ENCODE measurements at regions not wholly inside any gene's neighbourhood (a gene's known extent, or its start where the extent isn't known, plus 50 kb on each side); places are given as distances from the start of the nearest gene placed in this dataset.

DNA sequence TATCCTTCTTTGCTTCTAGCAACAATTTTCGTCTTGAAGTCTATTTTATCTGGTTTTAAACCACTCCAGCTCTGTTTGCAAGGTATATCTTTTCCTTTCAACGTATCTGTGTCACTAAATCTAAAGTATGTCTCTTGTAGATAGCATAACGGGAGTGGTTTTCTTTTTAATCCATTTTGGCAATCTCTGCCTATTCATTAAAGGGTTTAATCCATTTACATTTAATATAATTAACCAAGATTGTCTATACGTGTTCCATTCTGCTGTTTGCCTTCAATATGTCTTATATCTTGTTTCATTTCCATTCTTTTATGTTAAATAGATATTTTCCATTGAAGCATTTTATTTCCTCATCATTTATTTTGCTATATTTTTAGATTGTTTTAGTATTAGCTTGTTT is 587.9 kb downstream of the C6orf118 start:
- in situ Hi-C loops (cut with MboI): no loop called here
- BruUV-seq (replicated peaks): no TSS peak
- ChIA-PET CTCF (ENCODE audit: low intra/inter-chr PET ratio) (no interaction called here), POLR2A (no interaction called here)
- FAIRE-seq: no peak
- Histone ChIP-seq H2AFZ (ENCODE audit: low read depth, low read length) (no peak overlapping the region), H3K9me3 (replicated peaks; ENCODE audit: control insufficient read depth, insufficient read depth, low read depth, low read length) (no peaks in the 10 kb centered on the region), H3K36me3 (ENCODE audit: control insufficient read depth, insufficient read depth, low read length) (no peaks in the 10 kb centered on the region), H3K79me2 (ENCODE audit: control insufficient read depth, insufficient read depth, low read length) (no peaks in the 10 kb centered on the region), H3K9me1 (ENCODE audit: control insufficient read depth, insufficient read depth, low read length) (no peaks in the 10 kb centered on the region), H3K4me1 (replicated peaks in 1 of 2; ENCODE audit: control insufficient read depth in 2 of 2, insufficient read depth in 2 of 2, low read length in 2 of 2) (no peaks in the 10 kb centered on the region), H4K20me1 (replicated peaks; ENCODE audit: control insufficient read depth, insufficient read depth, low read length) (no peaks in the 10 kb centered on the region), H3K27ac (ENCODE audit: extremely low read depth, low read depth, low read length) (no peak overlapping the region), H3K4me2 (ENCODE audit: insufficient read depth, low read length) (no peak overlapping the region), H3K4me3 (no peak overlapping the region), H3K9ac (ENCODE audit: insufficient read depth in 1 of 2, low read depth in 2 of 2, low read length in 2 of 2) (no peak overlapping the region), H3K27me3 (ENCODE audit: control insufficient read depth in 2 of 2, insufficient read depth in 2 of 2, low read length in 2 of 2) (no peaks in the 10 kb centered on the region)
- TF ChIP-seq SRSF1 (IDR thresholded peaks at IDR 0.05; ENCODE audit: low read depth, low read length): no peak
- no peak for TF ChIP-seq ZNF561 (CRISPR knock-in tag; conservative IDR thresholded peaks at IDR 0.05)
- peak; percentile 73 for TF ChIP-seq ZNF507 (tag; conservative IDR thresholded peaks at IDR 0.05)
- WGBS (ENCODE audit: insufficient coverage, low coverage, missing lambda C conversion rate): 2% methylated on average over 4 of the region's 4 CpGs
- no peak for ATAC-seq
- DNase-seq (ENCODE audit: extremely low read depth in 1 of 4, low spot score in 3 of 4): no peak
- intact Hi-C loops (cut with micrococcal nuclease): no loop called here

DNA sequence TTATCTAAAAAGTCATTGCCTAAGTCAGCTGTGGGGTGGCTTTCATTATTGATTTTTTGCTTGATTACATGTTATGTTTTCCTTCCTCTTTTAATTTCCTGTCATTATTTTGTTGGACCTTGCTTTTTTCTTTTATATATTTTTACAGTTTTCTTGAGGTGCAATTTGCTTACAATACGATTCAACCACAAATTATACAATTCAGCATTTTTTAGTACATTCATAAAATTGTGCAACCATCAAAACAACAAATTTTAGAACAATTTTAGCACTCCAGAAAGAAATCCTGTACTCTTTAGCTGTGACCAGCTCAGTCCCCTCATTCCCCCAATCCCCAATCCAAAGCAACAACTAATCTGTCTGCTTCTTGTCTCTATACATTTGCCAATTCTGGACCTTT is 608.9 kb downstream of the C6orf118 start:
- Histone ChIP-seq H4K20me1 (replicated peaks; ENCODE audit: control insufficient read depth, insufficient read depth, low read length) (no peaks in the 10 kb centered on the region), H3K4me1 (replicated peaks in 1 of 2; ENCODE audit: control insufficient read depth in 2 of 2, insufficient read depth in 2 of 2, low read length in 2 of 2) (no peaks in the 10 kb centered on the region), H3K4me3 (no peak overlapping the region), H3K9me1 (ENCODE audit: control insufficient read depth, insufficient read depth, low read length) (no peaks in the 10 kb centered on the region), H3K79me2 (ENCODE audit: control insufficient read depth, insufficient read depth, low read length) (no peaks in the 10 kb centered on the region), H3K27ac (ENCODE audit: extremely low read depth, low read depth, low read length) (no peak overlapping the region), H3K9ac (ENCODE audit: insufficient read depth in 1 of 2, low read depth in 2 of 2, low read length in 2 of 2) (no peak overlapping the region), H3K9me3 (replicated peaks; ENCODE audit: control insufficient read depth, insufficient read depth, low read depth, low read length) (no peaks in the 10 kb centered on the region), H3K27me3 (ENCODE audit: control insufficient read depth in 2 of 2, insufficient read depth in 2 of 2, low read length in 2 of 2) (no peaks in the 10 kb centered on the region), H2AFZ (ENCODE audit: low read depth, low read length) (no peak overlapping the region), H3K36me3 (ENCODE audit: control insufficient read depth, insufficient read depth, low read length) (no peaks in the 10 kb centered on the region), H3K4me2 (ENCODE audit: insufficient read depth, low read length) (no peak overlapping the region)
- CTCF ChIA-PET (ENCODE audit: low intra/inter-chr PET ratio): no interaction called here
- BruUV-seq (replicated peaks): no TSS peak
- POLR2A ChIA-PET: no interaction called here
- ATAC-seq (no peak), DNase-seq (ENCODE audit: extremely low read depth in 1 of 4, low spot score in 3 of 4) (no peak), FAIRE-seq (no peak)
- intact Hi-C loops (cut with micrococcal nuclease): no loop called here
- in situ Hi-C loops (cut with MboI): no loop called here
- 0% methylated on average over 1 of the region's 1 CpG for WGBS (ENCODE audit: insufficient coverage, low coverage, missing lambda C conversion rate)
- TF ChIP-seq DPF2 (IDR thresholded peaks at IDR 0.05) (no peak), ZNF699 (CRISPR knock-in tag; IDR thresholded peaks at IDR 0.05; ENCODE audit: insufficient replicate concordance) (no peak), ZNF184 (CRISPR knock-in tag; IDR thresholded peaks at IDR 0.05) (no peak), RBM25 (IDR thresholded peaks at IDR 0.05; ENCODE audit: low read depth, low read length, severe bottlenecking) (no peak), ELF4 (CRISPR knock-in tag; IDR thresholded peaks at IDR 0.05) (no peak), ASH1L (IDR thresholded peaks at IDR 0.05; ENCODE audit: borderline replicate concordance, low read depth, partially characterized antibody) (no peak), C11orf30 (IDR thresholded peaks at IDR 0.05; ENCODE audit: low read depth) (peak; percentile 50; the same call in 1 of the 2 replicates), ZNF316 (IDR thresholded peaks at IDR 0.05) (peak; percentile 73)
- TF ChIP-seq, protein P1, sequence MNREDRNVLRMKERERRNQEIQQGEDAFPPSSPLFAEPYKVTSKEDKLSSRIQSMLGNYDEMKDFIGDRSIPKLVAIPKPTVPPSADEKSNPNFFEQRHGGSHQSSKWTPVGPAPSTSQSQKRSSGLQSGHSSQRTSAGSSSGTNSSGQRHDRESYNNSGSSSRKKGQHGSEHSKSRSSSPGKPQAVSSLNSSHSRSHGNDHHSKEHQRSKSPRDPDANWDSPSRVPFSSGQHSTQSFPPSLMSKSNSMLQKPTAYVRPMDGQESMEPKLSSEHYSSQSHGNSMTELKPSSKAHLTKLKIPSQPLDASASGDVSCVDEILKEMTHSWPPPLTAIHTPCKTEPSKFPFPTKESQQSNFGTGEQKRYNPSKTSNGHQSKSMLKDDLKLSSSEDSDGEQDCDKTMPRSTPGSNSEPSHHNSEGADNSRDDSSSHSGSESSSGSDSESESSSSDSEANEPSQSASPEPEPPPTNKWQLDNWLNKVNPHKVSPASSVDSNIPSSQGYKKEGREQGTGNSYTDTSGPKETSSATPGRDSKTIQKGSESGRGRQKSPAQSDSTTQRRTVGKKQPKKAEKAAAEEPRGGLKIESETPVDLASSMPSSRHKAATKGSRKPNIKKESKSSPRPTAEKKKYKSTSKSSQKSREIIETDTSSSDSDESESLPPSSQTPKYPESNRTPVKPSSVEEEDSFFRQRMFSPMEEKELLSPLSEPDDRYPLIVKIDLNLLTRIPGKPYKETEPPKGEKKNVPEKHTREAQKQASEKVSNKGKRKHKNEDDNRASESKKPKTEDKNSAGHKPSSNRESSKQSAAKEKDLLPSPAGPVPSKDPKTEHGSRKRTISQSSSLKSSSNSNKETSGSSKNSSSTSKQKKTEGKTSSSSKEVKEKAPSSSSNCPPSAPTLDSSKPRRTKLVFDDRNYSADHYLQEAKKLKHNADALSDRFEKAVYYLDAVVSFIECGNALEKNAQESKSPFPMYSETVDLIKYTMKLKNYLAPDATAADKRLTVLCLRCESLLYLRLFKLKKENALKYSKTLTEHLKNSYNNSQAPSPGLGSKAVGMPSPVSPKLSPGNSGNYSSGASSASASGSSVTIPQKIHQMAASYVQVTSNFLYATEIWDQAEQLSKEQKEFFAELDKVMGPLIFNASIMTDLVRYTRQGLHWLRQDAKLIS (CRISPR knock-in tag; IDR thresholded peaks at IDR 0.05): no peak
- TF ChIP-seq, protein P2, sequence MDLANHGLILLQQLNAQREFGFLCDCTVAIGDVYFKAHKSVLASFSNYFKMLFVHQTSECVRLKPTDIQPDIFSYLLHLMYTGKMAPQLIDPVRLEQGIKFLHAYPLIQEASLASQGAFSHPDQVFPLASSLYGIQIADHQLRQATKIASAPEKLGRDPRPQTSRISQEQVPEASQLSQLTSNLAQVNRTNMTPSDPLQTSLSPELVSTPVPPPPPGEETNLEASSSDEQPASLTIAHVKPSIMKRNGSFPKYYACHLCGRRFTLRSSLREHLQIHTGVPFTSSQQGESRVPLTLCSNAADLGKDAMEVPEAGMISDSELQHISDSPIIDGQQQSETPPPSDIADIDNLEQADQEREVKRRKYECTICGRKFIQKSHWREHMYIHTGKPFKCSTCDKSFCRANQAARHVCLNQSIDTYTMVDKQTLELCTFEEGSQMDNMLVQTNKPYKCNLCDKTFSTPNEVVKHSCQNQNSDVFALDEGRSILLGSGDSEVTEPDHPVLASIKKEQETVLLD (IDR thresholded peaks at IDR 0.05): no peak

Data from K562 (cell line).